ENCODE measurements at regions not wholly inside any gene's neighbourhood (a gene's known extent, or its start where the extent isn't known, plus 50 kb on each side); places are given as distances from the start of the nearest gene placed in this dataset.

- TF ChIP-seq CTCF (IDR thresholded peaks at IDR 0.05) = no peak
- TF ChIP-seq POLR2A (IDR thresholded peaks at IDR 0.05) = no peak
Observed at GRCh38 chr10:124168581-124168980, 75.2 kb upstream of the CHST15 start.
